ENCODE measurements at regions not wholly inside any gene's neighbourhood (a gene's known extent, or its start where the extent isn't known, plus 50 kb on each side); places are given as distances from the start of the nearest gene placed in this dataset.

DNA sequence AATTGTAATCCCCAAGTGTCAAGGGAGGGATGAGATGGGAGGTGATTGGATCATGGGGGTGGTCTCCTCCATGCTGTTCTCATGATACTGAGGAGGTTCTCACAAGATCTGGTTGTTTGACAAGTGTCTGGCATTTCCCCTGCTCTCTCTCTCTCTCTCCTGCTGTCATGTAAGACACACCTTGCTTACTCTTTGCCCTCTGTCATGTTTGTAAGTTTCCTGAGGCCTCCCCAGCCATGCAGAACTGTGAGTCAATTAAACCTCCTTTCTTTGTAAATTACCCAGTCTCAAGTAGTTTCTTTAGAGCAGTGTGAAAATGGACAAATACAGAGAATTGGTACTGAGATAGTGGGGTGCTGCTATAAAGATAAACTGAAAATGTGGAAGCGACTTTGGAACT, 207.9 kb downstream of the HINT1 start:
- TF ChIP-seq MYC (IDR thresholded peaks at IDR 0.05; ENCODE audit: low read depth, low read length) (no peak), POLR2A (IDR thresholded peaks at IDR 0.05; ENCODE audit: extremely low read depth, insufficient read length) (no peak)
- TF ChIP-seq, protein P1, sequence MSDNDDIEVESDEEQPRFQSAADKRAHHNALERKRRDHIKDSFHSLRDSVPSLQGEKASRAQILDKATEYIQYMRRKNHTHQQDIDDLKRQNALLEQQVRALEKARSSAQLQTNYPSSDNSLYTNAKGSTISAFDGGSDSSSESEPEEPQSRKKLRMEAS (IDR thresholded peaks at IDR 0.05; ENCODE audit: low read depth, low read length) = no peak
- TF ChIP-seq, protein P2, sequence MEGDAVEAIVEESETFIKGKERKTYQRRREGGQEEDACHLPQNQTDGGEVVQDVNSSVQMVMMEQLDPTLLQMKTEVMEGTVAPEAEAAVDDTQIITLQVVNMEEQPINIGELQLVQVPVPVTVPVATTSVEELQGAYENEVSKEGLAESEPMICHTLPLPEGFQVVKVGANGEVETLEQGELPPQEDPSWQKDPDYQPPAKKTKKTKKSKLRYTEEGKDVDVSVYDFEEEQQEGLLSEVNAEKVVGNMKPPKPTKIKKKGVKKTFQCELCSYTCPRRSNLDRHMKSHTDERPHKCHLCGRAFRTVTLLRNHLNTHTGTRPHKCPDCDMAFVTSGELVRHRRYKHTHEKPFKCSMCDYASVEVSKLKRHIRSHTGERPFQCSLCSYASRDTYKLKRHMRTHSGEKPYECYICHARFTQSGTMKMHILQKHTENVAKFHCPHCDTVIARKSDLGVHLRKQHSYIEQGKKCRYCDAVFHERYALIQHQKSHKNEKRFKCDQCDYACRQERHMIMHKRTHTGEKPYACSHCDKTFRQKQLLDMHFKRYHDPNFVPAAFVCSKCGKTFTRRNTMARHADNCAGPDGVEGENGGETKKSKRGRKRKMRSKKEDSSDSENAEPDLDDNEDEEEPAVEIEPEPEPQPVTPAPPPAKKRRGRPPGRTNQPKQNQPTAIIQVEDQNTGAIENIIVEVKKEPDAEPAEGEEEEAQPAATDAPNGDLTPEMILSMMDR (IDR thresholded peaks at IDR 0.05; ENCODE audit: low read depth, low read length) = no peak
- no peak for DNase-seq (ENCODE audit: low read depth)

DNA sequence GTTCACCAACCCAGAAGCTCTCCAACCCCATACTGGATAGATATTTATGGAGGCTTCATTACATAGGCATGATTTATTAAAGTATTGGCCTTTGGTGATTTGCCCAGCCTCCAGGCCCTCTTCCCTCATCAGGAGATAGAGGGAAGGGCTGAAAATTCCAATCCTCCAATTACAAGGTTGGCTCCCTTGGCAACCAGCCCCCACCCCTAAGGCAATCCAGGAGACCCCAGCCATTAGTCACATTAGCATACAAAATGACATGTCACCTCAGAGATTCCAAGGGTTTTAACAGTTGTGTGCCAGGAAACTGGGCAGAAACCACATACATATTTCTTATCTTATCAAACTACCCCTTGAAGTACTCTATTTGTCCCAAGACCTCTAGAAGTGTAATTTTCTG, 210.0 kb downstream of the HINT1 start:
- H3K4me3 ChIP-seq (ENCODE audit: low read depth, low read length) = no peak overlapping the region
- no peak for DNase-seq (ENCODE audit: low read depth)
- TF ChIP-seq, protein P2 (IDR thresholded peaks at IDR 0.05; ENCODE audit: low read depth, low read length) = no peak
- TF ChIP-seq, protein P1 (IDR thresholded peaks at IDR 0.05; ENCODE audit: low read depth, low read length) = no peak
- TF ChIP-seq MYC (IDR thresholded peaks at IDR 0.05; ENCODE audit: low read depth, low read length) (no peak), POLR2A (IDR thresholded peaks at IDR 0.05; ENCODE audit: extremely low read depth, insufficient read length) (no peak)

More for the DNA sequence above, 207.9 kb downstream of the HINT1 start:
- H3K4me3 ChIP-seq (ENCODE audit: low read depth, low read length) = no peak overlapping the region

- H3K4me3 ChIP-seq (ENCODE audit: low read depth, low read length) = no peak overlapping the region
- TF ChIP-seq, protein P1 (IDR thresholded peaks at IDR 0.05; ENCODE audit: low read depth, low read length) = no peak
- TF ChIP-seq, protein P2 (IDR thresholded peaks at IDR 0.05; ENCODE audit: low read depth, low read length) = no peak
- no peak for TF ChIP-seq MYC (IDR thresholded peaks at IDR 0.05; ENCODE audit: low read depth, low read length)
- DNase-seq (ENCODE audit: low read depth) = no peak
Measured at GRCh38 chr5:130954336-130954735, 210.7 kb downstream of the HINT1 start.

DNA sequence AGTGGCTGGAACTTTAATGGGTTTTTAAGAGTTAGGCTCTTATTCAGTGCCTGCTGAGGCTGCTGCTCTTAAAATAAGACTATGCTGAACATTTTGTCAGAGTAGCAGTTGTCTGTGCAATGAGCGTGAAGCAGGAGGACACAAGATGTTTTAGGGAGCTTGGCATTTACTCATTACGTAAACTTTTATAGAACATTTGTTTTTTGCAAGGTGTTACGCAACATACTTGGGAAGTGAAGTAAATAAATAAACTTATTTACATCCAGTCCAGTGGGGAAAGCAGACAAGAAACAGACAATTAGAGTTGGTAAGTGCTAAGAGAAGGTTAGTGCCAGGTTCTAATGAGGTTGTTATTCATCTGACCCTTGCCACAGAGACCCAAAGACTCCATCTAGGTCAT, 226.0 kb downstream of the HINT1 start:
- TF ChIP-seq MYC (IDR thresholded peaks at IDR 0.05; ENCODE audit: low read depth, low read length) (no peak), POLR2A (IDR thresholded peaks at IDR 0.05; ENCODE audit: extremely low read depth, insufficient read length) (no peak)
- TF ChIP-seq, protein P2 (IDR thresholded peaks at IDR 0.05; ENCODE audit: low read depth, low read length) = no peak
- TF ChIP-seq, protein P1 (IDR thresholded peaks at IDR 0.05; ENCODE audit: low read depth, low read length) = no peak
- DNase-seq (ENCODE audit: low read depth) = no peak
- H3K4me3 ChIP-seq (ENCODE audit: low read depth, low read length) = no peak overlapping the region

DNA sequence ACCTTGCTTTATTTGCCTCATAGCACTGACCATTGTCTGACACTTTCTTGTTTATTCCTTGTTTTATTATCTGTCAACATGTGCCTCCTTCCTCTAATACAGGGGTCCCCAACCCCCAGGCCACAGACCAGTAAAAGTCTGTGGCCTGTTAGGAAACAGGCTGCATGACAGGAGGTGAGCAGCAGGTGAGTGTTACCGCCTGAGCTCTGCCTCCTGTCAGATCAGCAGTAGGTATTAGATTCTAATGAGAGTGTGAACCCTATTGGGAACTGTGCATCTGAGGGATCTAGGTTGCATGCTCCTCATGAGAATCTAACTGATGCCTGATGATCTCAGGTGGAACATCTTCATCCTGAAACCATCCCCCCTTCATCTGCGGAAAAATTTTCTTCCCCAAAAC, 228.0 kb downstream of the HINT1 start:
- H3K4me3 ChIP-seq (ENCODE audit: low read depth, low read length) = no peak overlapping the region
- DNase-seq (ENCODE audit: low read depth) = no peak
- no peak for TF ChIP-seq MYC (IDR thresholded peaks at IDR 0.05; ENCODE audit: low read depth, low read length)
- TF ChIP-seq, protein P1 (IDR thresholded peaks at IDR 0.05; ENCODE audit: low read depth, low read length) = no peak
- TF ChIP-seq POLR2A (IDR thresholded peaks at IDR 0.05; ENCODE audit: extremely low read depth, insufficient read length) = no peak
- TF ChIP-seq, protein P2 (IDR thresholded peaks at IDR 0.05; ENCODE audit: low read depth, low read length) = no peak
